Fibroblast of the aortic adventitia (primary cell): ENCODE measurements at regions not wholly inside any gene's neighbourhood (a gene's known extent, or its start where the extent isn't known, plus 50 kb on each side); places are given as distances from the start of the nearest gene placed in this dataset.
A peak's percentile ranks its signal among the peaks of the same experiment; 100 is the strongest.

Experiments used
- DNase-seq: peaks from one replicate; pipeline ENCODE4 v3.0.0-alpha.2; 2010; ENCODE audit warnings: low read depth
- H3K4me3 ChIP-seq: 2 replicates; pipeline ENCODE4 v1.5.1; 2011; ENCODE audit warnings: low read depth, mild to moderate bottlenecking, control low read depth, low read length, moderate library complexity
- TF ChIP-seq, protein P1 (sequence below): IDR thresholded peaks from 2 replicates; pipeline ENCODE4 v1.5.1; 2011; ENCODE audit warnings: mild to moderate bottlenecking, low read length, control low read depth, inconsistent platforms; ENCODE audit not compliant: insufficient read depth

GRCh38 chr5:81820863-81821262 is 70.0 kb upstream of the SSBP2 start:
- TF ChIP-seq, protein P1, sequence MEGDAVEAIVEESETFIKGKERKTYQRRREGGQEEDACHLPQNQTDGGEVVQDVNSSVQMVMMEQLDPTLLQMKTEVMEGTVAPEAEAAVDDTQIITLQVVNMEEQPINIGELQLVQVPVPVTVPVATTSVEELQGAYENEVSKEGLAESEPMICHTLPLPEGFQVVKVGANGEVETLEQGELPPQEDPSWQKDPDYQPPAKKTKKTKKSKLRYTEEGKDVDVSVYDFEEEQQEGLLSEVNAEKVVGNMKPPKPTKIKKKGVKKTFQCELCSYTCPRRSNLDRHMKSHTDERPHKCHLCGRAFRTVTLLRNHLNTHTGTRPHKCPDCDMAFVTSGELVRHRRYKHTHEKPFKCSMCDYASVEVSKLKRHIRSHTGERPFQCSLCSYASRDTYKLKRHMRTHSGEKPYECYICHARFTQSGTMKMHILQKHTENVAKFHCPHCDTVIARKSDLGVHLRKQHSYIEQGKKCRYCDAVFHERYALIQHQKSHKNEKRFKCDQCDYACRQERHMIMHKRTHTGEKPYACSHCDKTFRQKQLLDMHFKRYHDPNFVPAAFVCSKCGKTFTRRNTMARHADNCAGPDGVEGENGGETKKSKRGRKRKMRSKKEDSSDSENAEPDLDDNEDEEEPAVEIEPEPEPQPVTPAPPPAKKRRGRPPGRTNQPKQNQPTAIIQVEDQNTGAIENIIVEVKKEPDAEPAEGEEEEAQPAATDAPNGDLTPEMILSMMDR = no peak
- no peak overlapping the region for H3K4me3 ChIP-seq
- DNase-seq = no peak

DNA sequence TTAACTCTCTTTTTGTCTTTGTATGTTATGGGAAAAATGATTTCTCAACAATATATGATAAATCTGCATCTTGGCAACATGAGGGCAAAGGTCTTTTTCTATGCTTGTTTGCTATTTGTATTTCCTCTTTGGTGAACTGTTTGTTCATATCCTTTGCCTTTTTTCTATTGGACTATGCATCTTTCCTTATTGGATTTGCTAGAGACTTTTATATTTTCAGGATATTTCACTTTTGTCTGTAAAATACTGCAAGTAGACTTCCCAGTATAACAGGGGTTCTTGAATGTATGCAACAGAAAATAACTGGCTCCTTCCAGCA is 69.4 kb upstream of the SSBP2 start:
- TF ChIP-seq, protein P1 = no peak
- DNase-seq = no peak
- no peak overlapping the region for H3K4me3 ChIP-seq

DNA sequence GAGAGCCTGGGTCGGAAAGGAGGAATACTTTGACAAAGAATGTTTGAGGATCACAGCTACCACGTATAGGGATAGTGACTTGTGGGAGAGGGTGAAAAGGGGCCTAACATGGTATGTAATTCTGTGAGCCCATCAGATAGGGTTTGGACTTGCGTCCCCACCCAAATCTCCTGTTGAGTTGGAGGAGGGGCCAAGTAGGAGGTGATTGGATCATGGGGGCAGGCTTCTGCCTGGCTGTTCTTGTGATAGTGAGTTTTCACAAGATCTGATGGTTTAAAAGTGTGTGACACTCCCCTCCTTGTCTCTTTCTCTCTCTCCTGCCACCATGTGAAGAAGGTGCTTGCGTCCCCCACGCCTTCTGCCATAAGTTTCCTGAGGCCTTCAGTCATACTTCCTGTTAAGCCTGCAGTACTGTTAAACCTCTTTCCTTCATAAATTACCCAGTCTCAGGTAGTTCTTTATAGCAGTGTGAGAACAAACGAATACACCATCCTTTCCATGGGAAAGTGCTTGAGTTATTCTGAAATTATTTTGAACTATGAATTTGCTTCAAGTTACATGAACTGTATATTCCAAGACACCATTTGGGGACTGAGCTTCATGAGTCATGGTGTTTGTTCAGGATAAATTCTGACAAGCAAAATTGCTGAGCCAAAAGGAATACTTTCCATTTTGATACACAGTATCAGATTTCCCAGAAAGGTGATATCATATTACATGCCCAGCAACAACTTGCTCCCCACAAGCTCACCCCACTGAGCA is 68.8 kb upstream of the SSBP2 start:
- no peak overlapping the region for H3K4me3 ChIP-seq
- TF ChIP-seq, protein P1 = no peak
- peak; percentile 52 for DNase-seq

GRCh38 chr5:81817980-81818379 is 67.1 kb upstream of the SSBP2 start:
- H3K4me3 ChIP-seq = no peak overlapping the region
- TF ChIP-seq, protein P1 = no peak
- no peak for DNase-seq

DNA sequence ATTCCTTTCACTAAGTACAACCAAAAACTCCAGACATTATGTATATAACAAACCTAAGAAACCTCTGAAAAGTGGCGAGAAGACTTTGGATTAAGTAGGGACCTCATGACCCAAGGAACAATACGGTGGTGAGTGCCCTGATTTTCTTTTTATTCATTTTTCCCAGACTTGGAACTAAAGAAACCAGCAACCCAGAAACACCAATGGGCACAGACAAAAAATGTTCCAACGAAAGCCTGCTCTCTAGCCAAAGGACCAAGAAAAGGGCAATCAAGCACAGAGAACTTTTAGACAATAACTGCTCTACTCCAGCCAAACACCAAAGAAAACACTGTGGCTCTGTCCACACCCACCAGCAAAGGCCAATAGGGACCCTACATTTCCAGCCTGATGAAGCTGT is 66.2 kb upstream of the SSBP2 start:
- no peak for DNase-seq
- H3K4me3 ChIP-seq = no peak overlapping the region
- TF ChIP-seq, protein P1 = no peak

- TF ChIP-seq, protein P1 = no peak
- DNase-seq = no peak
- H3K4me3 ChIP-seq = no peak overlapping the region
Measured at GRCh38 chr5:81815321-81815720, 64.4 kb upstream of the SSBP2 start.

- TF ChIP-seq, protein P1 = no peak
- H3K4me3 ChIP-seq = no peak overlapping the region
- no peak for DNase-seq
Measured at GRCh38 chr5:81808106-81808505, 57.2 kb upstream of the SSBP2 start.
